HG03103 (cell line): ENCODE measurements at regions not wholly inside any gene's neighbourhood (a gene's known extent, or its start where the extent isn't known, plus 50 kb on each side); places are given as distances from the start of the nearest gene placed in this dataset.
"Not testable (repeated sequence)": the region's sequence is repeated elsewhere in the genome, so short reads cannot be mapped to it uniquely, and the experiment has no call there.

Source experiments
- ATAC-seq: cut with Tn5 transposase; IDR thresholded peaks from one replicate; pipeline ENCODE4 v1.9.1; 2021; ENCODE audit warnings: low read depth; ENCODE audit not compliant: unreplicated experiment

DNA sequence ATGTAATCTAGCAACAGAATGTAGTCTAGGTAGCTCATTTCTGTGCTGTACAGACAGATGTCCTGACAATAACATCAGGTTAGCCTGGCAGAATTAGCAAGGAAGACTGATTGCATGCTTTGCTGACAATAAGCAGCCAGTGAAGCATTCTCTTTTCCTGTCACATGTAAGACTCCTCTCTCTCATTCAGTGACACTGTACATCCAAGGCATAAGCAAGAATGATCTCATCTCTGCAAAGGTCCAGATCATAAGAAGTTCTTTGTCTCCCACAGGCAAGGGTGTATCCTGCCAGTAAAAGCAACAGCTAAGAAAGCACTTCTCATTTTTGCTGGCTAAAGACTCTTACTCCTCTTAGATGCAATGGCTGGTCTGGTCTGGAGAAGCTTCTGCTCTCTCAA lies 861.8 kb downstream of the TAF11L14 start:
- ATAC-seq, result no peak

DNA sequence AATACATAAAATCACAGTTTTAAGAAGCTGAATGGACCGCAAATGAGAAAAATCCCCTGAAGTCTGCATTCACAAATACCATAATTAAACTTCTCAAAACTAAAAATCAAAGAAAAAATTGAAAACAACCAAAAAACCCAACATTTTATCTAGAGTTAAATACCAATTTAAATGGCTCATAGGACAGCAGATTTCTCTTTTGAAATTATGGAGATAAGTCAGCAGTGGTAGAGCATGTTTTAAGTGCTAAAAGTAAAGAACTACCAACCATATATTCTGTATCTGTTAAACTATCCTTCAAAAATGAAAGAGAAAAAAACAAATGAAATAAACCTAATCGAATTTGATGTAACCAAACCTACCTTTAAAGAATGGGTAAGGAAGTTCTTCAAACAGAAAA lies 862.8 kb downstream of the TAF11L14 start:
- ATAC-seq, result no peak

DNA sequence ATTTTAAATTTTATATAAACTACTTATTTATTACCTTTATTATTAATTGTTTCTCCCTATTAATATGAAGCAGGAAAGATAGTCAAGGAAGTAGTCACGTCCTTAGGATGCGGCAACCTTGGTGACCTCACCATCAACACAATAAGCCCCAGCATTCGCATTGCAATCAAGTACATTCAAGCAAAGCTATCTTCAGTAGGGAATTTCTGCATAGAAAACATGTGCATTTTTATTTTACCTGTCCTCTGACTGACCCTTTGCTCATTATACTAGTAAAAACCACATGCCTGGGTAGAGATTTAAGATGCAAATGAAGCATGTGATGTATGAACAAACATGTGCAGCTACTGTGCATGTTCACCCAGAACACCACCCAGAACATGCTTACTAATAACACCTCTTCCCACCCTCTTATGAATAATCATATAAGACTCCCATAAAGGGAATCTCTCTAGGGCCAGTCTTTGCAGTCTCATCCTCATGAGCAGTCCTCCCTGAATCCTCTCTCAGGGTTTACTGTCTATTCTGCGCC lies 869.6 kb downstream of the TAF11L14 start:
- ATAC-seq, result no peak

DNA sequence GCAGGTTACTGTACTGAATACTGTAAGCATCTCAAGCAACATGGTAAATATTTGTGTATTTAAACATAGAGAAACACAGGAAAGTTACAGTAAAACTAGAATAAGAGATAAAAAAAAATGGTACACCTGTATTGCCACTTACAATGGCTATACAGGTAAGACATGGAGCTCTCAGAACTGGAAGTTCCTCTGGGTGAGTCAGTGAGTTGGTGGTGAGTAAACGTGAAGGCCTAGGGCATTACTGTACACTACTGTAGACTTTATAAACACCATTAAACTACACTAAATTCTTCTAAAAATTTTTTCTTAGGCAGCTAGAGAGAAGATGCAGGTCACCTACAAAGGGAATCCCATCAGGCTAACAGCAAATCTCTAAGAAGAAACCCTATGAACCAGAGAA lies 872.9 kb downstream of the TAF11L14 start:
- ATAC-seq, result no peak

DNA sequence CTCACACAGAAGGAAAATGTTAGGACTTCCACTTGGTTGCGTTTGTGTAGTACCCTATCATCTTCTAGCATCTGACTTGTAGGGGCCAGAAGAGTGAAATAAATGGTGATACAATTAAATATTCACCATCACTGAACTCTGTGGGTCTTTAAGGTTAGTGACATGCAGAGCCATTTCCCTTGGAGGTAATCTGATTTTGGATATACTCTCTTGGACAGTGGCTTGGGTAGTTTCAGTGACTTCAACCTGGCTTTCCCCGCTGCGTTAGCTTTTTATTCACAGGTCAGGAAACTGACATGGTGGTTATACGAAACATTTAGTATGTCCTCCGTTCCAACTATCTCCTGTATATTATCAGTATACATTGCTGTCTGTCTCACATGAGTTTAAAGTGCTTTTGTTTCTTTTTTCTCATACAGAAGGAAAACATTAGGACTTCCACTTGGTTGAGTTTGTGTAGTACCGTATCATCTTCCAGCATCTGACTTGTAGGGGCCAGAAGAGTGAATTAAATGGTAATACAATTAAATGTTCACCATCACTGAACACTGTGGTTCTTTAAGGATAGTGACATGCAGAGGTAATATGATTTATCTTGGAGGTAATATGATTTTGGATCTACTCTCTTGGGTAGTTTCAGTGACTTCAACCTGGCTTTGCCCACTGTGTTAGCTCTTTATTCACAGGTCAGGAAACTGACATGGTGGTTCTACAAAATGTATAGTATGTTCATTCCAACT lies 883.6 kb downstream of the TAF11L14 start:
- ATAC-seq, result no peak

DNA sequence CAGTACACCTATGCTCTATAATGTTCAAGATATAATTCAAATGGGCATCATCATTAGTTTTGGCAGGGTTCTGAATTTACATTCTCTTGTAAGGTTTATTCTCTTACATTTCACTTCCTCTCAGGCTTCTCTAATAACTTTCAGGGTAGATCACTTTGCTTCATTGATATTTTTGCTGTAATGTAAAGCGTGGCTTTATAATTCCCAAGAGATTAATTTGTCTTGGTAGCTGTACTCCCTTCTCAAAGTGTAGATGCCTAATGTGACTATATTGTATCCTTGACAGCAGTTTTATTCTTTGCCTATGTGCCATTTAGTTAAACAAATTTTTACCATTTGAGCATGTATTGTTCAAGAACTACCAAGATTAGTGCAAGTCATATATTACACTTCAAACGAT lies 889.1 kb downstream of the TAF11L14 start:
- no peak for ATAC-seq

DNA sequence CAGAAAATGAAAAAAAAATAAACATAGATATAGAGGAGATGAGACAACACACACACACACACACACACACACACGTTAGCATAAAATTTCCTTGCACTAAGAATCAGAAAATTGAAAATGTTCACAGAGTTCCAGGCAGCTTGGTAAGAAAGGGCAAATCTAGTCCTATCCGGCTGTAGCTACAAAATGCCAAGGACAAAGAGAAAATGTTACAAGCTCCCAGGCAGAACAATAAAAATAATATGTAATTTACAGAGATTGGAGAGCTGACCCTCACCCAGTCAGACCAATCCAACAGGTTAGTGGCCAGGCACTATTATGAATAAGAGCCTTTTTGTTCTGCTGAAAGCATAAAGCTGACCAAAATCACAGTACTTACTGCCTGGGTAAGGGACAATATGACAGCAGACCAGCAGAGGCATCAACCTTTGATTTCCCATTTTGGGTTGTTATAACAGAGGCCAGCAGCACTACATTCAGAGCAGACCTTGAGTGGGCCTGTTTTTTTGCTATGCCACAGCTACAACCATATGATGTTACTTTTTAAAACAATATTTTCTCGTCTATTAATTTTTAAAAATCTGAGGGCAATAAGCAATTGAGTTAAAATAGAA lies 892.6 kb downstream of the TAF11L14 start:
- ATAC-seq, result no peak

DNA sequence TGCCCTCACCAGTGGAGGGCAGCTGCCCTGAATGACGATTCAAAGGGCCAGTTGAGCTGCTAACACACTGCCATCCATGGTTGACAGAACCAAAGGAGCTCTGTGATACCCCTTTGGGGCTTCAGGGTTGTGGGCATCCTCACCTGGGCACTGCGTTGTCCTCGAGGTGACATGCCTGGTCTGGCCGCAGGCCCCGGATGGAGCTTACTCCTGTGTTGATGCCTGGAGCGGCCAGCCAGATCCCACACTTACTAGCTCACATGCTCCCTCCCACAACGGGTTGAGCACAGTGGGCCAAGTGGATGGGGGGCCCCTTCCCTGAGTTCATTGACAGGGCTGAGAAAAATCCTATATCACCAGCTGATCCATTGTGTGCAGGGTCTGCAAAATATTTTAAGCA lies 898.9 kb downstream of the TAF11L14 start:
- no peak for ATAC-seq

DNA sequence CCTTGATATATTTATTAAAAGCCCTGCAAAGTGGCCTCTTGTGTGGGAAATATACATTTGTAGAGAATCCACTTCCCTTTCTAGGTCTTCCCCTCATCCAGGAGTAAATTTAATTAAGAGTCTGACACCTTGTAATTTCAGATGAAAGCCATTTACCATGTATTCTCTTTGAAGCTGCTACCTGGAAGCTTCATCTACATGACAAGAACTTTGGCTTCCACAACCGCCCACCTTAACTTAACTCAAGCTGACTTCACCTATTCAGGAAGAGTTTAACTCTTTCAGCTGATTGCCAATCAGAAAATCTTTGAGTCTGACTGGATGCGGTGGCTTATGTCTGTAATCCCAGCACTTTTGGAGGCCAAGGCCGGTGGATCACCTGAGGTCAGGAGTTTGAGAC lies 899.9 kb downstream of the TAF11L14 start:
- ATAC-seq, result no peak

DNA sequence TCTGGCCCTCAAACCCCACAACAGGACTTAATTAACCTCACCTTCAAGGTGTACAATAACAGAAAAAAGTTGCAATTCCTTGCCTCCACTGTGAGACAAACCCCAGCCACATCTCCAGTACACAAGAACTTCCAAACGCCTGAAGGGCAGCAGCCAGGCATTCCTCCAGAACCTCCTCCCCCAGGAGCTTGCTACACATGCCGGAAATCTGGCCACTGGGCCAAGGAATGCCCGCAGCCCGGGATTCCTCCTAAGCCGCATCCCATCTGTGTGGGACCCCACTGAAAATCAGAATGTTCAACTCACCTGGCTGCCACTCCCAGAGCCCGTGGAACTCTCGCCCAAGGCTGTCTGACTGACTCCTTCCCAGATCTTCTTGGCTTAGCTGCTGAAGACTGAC lies 901.5 kb downstream of the TAF11L14 start:
- ATAC-seq, result not testable (repeated sequence)

DNA sequence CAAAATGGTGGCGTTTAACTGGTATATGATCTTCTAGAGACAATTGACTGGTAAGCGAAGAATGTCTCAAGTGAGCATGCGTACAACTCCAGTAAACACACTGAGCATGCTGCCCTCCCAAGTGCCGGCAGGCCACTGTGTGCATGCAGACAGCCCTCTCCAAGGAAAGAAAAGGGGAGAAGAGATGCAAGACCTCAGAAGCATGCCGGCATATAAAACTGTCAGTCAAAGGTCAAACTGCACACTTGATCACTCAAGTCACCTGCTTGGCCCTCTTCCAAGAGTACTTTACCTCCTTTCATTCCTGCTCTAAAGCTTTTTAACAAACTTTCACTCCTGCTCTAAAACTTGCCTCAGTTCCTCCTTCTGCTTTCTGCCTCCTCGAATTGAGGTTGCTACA lies 910.2 kb downstream of the TAF11L14 start:
- no peak for ATAC-seq

DNA sequence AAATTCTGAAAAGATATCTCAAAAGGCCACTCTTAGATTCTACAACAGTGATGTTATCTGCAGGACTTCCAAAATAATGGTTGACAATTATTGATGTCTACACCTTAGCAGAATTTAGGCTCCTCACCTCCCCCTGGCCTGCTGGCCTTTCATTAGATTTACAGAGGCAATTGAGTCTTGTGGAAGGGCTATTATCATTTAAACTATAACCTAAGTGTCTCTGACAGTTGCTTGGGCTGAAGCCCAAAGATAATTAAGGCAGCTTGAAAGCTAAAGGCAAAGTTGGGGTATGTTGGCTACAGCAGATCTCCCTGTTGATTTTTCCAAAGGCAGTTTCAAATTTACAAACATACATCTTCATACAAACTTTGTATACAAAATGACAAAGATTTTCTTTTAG lies 912.3 kb downstream of the TAF11L14 start:
- no peak for ATAC-seq

DNA sequence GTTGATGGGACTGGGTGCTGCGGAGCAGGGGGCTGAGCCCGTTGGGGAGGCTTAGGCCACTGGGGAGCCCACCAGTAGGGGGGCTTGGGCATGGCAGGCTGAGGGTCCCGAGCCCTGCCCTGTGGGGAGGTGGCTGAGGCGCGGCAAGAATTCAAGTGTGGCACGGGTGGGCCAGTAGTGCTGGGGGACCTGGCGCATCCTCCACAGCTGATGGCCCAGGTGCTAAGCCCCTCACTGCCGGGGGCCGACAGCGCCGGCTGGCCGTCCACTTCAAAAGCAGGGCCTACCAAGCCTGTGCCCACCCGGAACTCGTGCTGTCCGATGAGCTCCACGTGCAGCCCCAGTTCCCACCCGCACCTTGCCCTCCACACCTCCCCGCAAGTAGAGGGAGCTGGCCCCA lies 917.5 kb downstream of the TAF11L14 start:
- no peak for ATAC-seq

DNA sequence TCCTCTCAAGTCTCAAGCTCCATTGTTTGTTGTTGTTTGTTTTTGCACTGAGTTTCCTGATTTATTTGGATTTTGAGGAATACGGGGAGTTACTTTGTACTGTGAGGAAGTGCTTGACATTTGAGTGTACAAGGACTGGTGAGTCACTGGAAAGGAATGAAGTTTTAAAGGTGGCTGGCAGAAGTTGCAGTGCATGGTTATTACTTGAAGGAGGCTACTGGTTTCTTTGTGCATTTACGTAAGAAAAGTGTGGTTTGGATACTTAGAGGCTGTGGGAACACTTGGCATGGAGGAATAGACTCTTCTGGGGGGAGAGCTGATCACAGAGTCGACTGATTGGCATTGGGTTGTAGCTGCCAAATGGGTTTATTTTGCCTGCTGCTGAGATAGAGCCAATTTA lies 919.0 kb downstream of the TAF11L14 start:
- ATAC-seq, result no peak

DNA sequence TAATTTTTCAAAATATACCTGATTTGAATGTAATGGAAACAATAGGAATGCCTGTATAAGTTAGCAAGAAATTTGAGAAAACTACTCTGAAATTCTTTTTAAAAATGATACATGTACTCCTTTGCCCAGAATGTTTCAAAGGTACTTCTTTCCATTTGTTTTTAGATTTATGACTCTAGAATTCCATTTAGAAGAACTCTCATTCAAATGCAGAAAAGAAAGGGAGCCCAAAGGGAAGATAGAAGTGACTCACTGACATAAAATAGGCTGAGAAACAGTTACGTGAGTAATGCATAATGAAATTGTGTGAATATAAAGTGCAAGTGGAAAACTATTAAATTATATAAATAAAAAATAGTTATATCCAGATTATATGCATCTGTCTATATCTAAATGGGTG lies 926.3 kb downstream of the TAF11L14 start:
- ATAC-seq, result no peak

DNA sequence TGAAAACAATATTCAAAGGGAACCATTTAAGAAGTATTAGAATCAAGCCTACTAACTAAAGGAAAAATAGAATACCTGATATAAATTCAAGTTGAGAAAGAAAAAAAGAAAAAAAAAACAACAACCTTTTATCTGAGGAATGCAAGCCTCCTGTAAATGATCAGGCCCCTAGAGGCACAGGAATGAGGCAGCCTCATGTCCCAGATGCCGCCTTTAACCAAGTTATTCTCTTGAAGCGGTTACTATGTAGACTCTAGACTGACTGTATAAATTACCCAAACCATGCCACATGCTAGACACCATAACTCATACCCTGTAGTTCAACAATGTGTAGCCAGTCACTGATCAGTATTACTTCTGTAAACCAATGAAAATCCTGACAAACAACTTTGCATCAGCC lies 929.6 kb downstream of the TAF11L14 start:
- no peak for ATAC-seq

DNA sequence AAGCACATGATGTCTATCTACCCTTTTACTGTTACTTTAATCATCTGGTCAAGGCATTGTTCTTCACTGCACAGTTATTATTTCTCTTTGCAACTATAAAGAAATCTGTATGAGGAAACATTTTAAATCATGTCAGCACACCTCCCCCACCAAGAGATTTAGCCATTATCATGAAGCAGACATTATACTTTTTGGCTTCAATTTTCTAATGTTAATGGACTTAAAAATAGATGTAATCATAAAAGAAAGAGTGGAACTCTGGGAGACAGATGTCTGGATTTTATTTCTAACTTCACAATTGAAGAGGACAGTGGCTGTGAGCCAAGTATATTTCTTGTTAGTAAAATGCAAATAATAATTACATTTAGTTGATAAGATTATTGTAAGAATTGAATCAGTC lies 932.4 kb downstream of the TAF11L14 start:
- ATAC-seq, result no peak

DNA sequence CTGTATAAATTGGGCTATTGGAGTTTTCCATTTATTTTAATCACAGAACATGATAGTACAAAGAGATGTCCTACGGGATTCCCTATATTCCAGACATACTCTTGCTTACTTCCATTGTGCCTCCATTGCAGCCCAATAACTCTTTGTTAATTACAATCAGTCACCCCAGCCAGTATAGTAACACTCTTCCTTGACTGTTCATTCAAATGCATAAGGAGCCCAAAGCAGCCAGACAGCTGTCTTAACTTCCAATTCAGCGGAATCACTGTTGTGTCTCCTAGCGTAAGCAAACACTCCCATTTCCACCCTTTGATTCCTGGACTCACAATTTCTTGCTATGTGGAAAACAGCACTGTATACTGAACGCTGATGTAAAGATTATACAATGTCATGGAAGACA lies 942.3 kb downstream of the TAF11L14 start:
- no peak for ATAC-seq

DNA sequence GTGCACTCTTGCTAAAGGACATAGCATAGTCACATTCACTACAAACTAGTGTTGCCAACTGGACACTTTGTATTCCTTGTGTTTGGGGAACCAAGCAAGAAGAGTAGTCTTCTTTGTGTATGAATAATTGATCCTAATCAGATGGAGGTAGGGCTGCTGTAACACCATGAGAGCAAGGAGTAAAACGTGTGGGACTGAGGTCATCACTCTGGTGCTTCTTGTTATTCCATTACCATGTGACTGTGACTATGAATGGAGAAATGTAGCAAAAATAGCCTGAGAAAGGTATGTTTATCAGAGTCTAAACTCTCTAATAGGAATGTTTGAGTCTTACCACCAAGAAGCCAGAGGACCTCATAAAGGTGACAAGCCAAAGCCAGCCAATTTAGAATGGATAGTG lies 966.9 kb downstream of the TAF11L14 start:
- no peak for ATAC-seq

DNA sequence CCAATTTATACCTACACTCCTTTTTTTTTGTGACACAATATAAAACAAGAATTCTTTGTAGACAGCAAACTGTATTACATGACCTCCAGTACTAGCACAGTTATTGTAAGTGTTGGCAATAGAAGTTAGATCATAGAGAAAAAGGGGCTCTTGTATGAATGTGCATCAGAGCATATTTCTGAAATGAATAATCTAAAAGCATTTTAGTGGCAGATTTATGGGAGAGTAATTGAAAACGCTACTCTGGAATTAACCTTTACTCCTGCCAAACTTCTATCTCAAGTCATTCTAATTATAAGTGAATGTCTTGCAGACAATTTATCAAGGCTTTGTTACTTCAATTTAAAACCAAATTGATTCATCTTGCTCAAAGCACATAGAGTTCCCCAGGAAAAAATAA lies 968.1 kb downstream of the TAF11L14 start:
- ATAC-seq, result no peak

DNA sequence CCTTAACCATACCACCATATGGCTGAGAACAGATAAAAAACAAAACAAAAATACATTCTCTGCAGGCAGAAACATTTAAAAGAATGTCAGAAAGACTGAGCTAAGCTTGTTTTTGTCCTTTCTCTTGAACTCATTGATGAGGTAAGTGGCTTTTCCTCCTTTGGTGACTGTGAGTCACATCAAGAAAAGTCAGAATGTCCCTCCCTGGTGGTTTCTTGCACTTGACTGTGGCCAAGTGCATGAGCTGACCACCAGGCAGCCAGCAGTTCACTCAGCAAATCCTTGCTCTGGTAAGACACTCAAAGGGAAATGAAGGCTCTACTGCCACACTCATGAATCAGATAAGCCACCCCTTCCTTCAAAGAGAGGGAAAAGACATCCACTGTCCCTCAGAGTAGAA lies 970.9 kb downstream of the TAF11L14 start:
- ATAC-seq, result no peak

DNA sequence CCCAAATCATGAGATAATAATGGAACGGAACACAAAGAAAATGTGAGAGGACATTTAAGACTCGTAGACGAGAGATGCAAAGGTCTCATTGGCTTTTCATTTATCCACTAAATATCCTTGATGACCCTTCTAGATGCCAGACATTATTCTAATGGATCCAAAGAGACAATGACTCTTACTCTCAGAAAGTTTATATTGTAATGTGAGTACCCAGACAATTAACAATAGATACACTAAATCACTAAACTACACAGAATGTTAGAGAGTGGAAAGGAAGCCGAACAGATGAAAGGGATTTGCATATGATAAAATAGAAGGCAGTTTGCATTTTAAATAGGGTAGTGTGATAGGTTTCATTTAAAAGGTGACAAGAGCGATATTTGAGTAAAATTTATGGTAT lies 973.3 kb downstream of the TAF11L14 start:
- ATAC-seq, result no peak
